PC-9 (cell line): ENCODE measurements at regions not wholly inside any gene's neighbourhood (a gene's known extent, or its start where the extent isn't known, plus 50 kb on each side); places are given as distances from the start of the nearest gene placed in this dataset.

Experiments
- BruUV-seq: library from RNA; stranded (reverse); fragments of 400-500 nt; replicated peaks from 2 replicates; lab custom pipeline; 2021; lab: Mats Ljungman, UMichigan
- CTCF ChIA-PET: fragments of 300-600 bp; sonication (Branson Sonifier 250); formaldehyde crosslinking; loops from one replicate; lab custom pipeline; 2022; ENCODE audit warnings: antibody characterized with exemption; lab: Charles Lee
- POLR2A ChIA-PET: fragments of 300-600 bp; sonication (Branson Sonifier 250); formaldehyde crosslinking; loops from one replicate; lab custom pipeline; 2022; ENCODE audit warnings: antibody characterized with exemption; ENCODE audit not compliant: unreplicated experiment; lab: Charles Lee
- DNase-seq, 2 experiments: peaks; one replicate each; pipeline versions ENCODE4 v3.0.0 to v3.0.0-alpha.2; 2015 to 2022; ENCODE audit warnings: mixed read lengths in 1 of 2
- H2AFZ ChIP-seq: fragments of 200-600 bp; sonication (generic); 2 replicates; pipeline ENCODE4 v1.8.1; 2017; ENCODE audit warnings: antibody characterized with exemption
- H3F3A ChIP-seq: fragments of 200-600 bp; sonication (generic); 2 replicates; pipeline ENCODE4 v1.8.1; 2017; ENCODE audit warnings: antibody characterized with exemption, mild to moderate bottlenecking, low read depth; ENCODE audit not compliant: insufficient read depth
- H3K27ac ChIP-seq: fragments of 200-600 bp; sonication (generic); 2 replicates; pipeline ENCODE4 v1.6.1; 2016; ENCODE audit warnings: mixed run types
- H3K27me3 ChIP-seq: fragments of 200-600 bp; sonication (generic); 2 replicates; pipeline ENCODE4 v1.6.1; 2016; ENCODE audit warnings: low read depth, mixed run types; ENCODE audit not compliant: insufficient read depth
- H3K36me3 ChIP-seq: fragments of 200-600 bp; sonication (generic); 2 replicates; pipeline ENCODE4 v1.6.1; 2016; ENCODE audit warnings: low read depth, mixed run types
- H3K4me1 ChIP-seq: fragments of 200-600 bp; sonication (generic); replicated peaks from 2 replicates; pipeline ENCODE4 v1.6.1; 2016; ENCODE audit warnings: mixed run types; ENCODE audit not compliant: insufficient read depth
- H3K4me2 ChIP-seq: fragments of 200-600 bp; sonication (generic); 2 replicates; pipeline ENCODE4 v1.6.1; 2017; ENCODE audit warnings: mixed run types
- H3K4me3 ChIP-seq: fragments of 200-600 bp; sonication (generic); 2 replicates; pipeline ENCODE4 v1.6.1; 2016; ENCODE audit warnings: mixed run types
- H3K79me2 ChIP-seq: fragments of 200-600 bp; sonication (generic); 2 replicates; pipeline ENCODE4 v1.6.1; 2017; ENCODE audit warnings: low read depth, mixed run types
- H3K9me2 ChIP-seq: fragments of 200-600 bp; sonication (generic); 2 replicates; pipeline ENCODE4 v1.8.1; 2017; ENCODE audit warnings: mild to moderate bottlenecking; ENCODE audit not compliant: insufficient read depth
- H3K9me3 ChIP-seq: fragments of 200-600 bp; sonication (generic); 2 replicates; pipeline ENCODE4 v1.8.1; 2016; ENCODE audit warnings: low read depth; ENCODE audit not compliant: insufficient read depth
- H4K20me1 ChIP-seq: fragments of 200-600 bp; sonication (generic); 2 replicates; pipeline ENCODE4 v1.8.1; 2017; ENCODE audit not compliant: insufficient read depth
- CTCF ChIP-seq: fragments of 200-600 bp; sonication (generic); conservative IDR thresholded peaks from 2 replicates; pipeline ENCODE4 v1.6.1; 2017; ENCODE audit warnings: mixed run types, antibody characterized with exemption, mild to moderate bottlenecking, moderate library complexity
- EZH2 ChIP-seq: fragments of 200-600 bp; sonication (generic); IDR thresholded peaks from 2 replicates; pipeline ENCODE4 v1.8.0; 2017; ENCODE audit warnings: antibody characterized with exemption, low read depth
- intact Hi-C: fragments of 100-400 bp; cut with micrococcal nuclease; formaldehyde crosslinking; loops from one replicate; pipeline ENCODE4 v1.10.0; 2022; ENCODE audit not compliant: unreplicated experiment

- no peak overlapping the region for H3K27ac ChIP-seq
- no peak overlapping the region for H3K4me3 ChIP-seq
- TF ChIP-seq EZH2 (no peak), CTCF (no peak)
- BruUV-seq, result no TSS peak
- intact Hi-C loops, result no loop called here
- H3K4me2 ChIP-seq, result no peak overlapping the region
- no peaks in the 10 kb centered on the region for H3K9me3 ChIP-seq
- DNase-seq, result no peak
- CTCF ChIA-PET, result no interaction called here
- H3K4me1 ChIP-seq, result no peaks in the 10 kb centered on the region
- POLR2A ChIA-PET, result no interaction called here
- H3F3A ChIP-seq, result no peaks in the 10 kb centered on the region
- H3K79me2 ChIP-seq, result no peaks in the 10 kb centered on the region
- H3K27me3 ChIP-seq, result no peaks in the 10 kb centered on the region
- no peaks in the 10 kb centered on the region for H3K9me2 ChIP-seq
- H4K20me1 ChIP-seq, result no peaks in the 10 kb centered on the region
- no peaks in the 10 kb centered on the region for H3K36me3 ChIP-seq
- H2AFZ ChIP-seq, result no peak overlapping the region
Measured at GRCh38 chr16:6209355-6209930, 1111.8 kb upstream of the EEF2KMT start.

GRCh38 chr16:6207580-6207979 lies 1110.0 kb upstream of the EEF2KMT start:
- Histone ChIP-seq H3K4me3 (no peak overlapping the region), H4K20me1 (no peaks in the 10 kb centered on the region), H3K79me2 (no peaks in the 10 kb centered on the region), H3K27me3 (no peaks in the 10 kb centered on the region), H3K36me3 (no peaks in the 10 kb centered on the region), H3K4me1 (no peaks in the 10 kb centered on the region), H3K9me3 (no peaks in the 10 kb centered on the region), H2AFZ (no peak overlapping the region), H3F3A (no peaks in the 10 kb centered on the region), H3K27ac (no peak overlapping the region), H3K4me2 (no peak overlapping the region), H3K9me2 (no peaks in the 10 kb centered on the region)
- no TSS peak for BruUV-seq
- intact Hi-C loops, result no loop called here
- CTCF ChIA-PET, result no interaction called here
- TF ChIP-seq EZH2, result no peak
- TF ChIP-seq CTCF, result no peak
- POLR2A ChIA-PET, result no interaction called here
- no peak for DNase-seq

- POLR2A ChIA-PET, result no interaction called here
- no TSS peak for BruUV-seq
- DNase-seq, result no peak
Measured at GRCh38 chr16:6207124-6207523, 1109.5 kb upstream of the EEF2KMT start.

More at GRCh38 chr16:6207124-6207523, 1109.5 kb upstream of the EEF2KMT start:
- H3K27ac ChIP-seq, result no peak overlapping the region
- H3K9me2 ChIP-seq, result no peaks in the 10 kb centered on the region
- H3K79me2 ChIP-seq, result no peaks in the 10 kb centered on the region
- H3K4me3 ChIP-seq, result no peak overlapping the region
- H3K4me1 ChIP-seq, result no peaks in the 10 kb centered on the region
- CTCF ChIA-PET, result no interaction called here
- TF ChIP-seq EZH2 (no peak), CTCF (no peak)
- H4K20me1 ChIP-seq, result no peaks in the 10 kb centered on the region
- H3K27me3 ChIP-seq, result no peaks in the 10 kb centered on the region
- no peaks in the 10 kb centered on the region for H3F3A ChIP-seq
- intact Hi-C loops, result no loop called here
- no peaks in the 10 kb centered on the region for H3K9me3 ChIP-seq
- no peaks in the 10 kb centered on the region for H3K36me3 ChIP-seq
- H3K4me2 ChIP-seq, result no peak overlapping the region
- H2AFZ ChIP-seq, result no peak overlapping the region
